Adrenal gland (tissue), 9 donors: ENCODE measurements at regions not wholly inside any gene's neighbourhood (a gene's known extent, or its start where the extent isn't known, plus 50 kb on each side); places are given as distances from the start of the nearest gene placed in this dataset.

Experiments
- DNase-seq, 7 donors: peaks; one replicate each; pipeline ENCODE4 v3.0.0-alpha.2; 2019 to 2020
- H3K27ac ChIP-seq, 5 donors: fragments of 200-600 bp; sonication (generic) in 4 of 5; 1 replicate in 3 of 5; 2 replicates in 2 of 5; pipeline versions ENCODE4 v1.5.1 to v1.8.0; 2016 to 2020; ENCODE audit warnings: mild to moderate bottlenecking in 1 of 5
- H3K27me3 ChIP-seq: fragments of 200-600 bp; 2 replicates; pipeline ENCODE4 v1.8.0; 2021
- H3K36me3 ChIP-seq, 2 donors: fragments of 200-600 bp; replicated peaks in 1 of 2; 1 replicate in 1 of 2; 2 replicates in 1 of 2; pipeline versions ENCODE4 v1.5.1 to v1.8.0; 2018 to 2022
- H3K4me1 ChIP-seq, 2 donors: fragments of 200-600 bp; replicated peaks in 1 of 2; 1 replicate in 1 of 2; 2 replicates in 1 of 2; pipeline versions ENCODE4 v1.5.1 to v1.8.0; 2018 to 2021
- H3K4me3 ChIP-seq, 4 donors: fragments of 200-600 bp; sonication (generic) in 3 of 4; one replicate each; pipeline ENCODE4 v1.5.1; 2016 to 2018
- H3K9me3 ChIP-seq, 3 donors: fragments of 200-600 bp; sonication (generic) in 1 of 3; replicated peaks in 1 of 3; 1 replicate in 2 of 3; 2 replicates in 1 of 3; pipeline versions ENCODE4 v1.5.1 to v1.8.0; 2016 to 2021
- CTCF ChIP-seq, 6 experiments: fragments of 450-650 bp in 4 of 6; fragments of 200-600 bp in 2 of 6; sonication (generic) in 1 of 6; IDR thresholded peaks; 1 replicate in 5 of 6; 2 replicates in 1 of 6; pipeline versions ENCODE4 v1.5.1 to v1.8.0; 2016 to 2021; ENCODE audit warnings: antibody characterized with exemption in 6 of 6, mild to moderate bottlenecking in 2 of 6, moderate library complexity in 1 of 6
- POLR2A ChIP-seq, 2 donors: fragments of 450-650 bp; IDR thresholded peaks; one replicate each; pipeline ENCODE4 v1.6.1; 2017; ENCODE audit warnings: antibody characterized with exemption in 2 of 2, mild to moderate bottlenecking in 2 of 2, moderate library complexity in 1 of 2
- WGBS, 4 donors: extraction: QIAGEN DNeasy Blood & Tissue Kit in 2 of 4; methylation state at CpG; one replicate each; pipeline versions ENCODE4 v1.1.5 to v1.1.7; 2013 to 2017; 5-methylcytosine and 5-hydroxymethylcytosine counted together
- intact Hi-C, 2 donors: fragments of 100-400 bp; cut with DNase I; formaldehyde crosslinking; loops; one replicate each; pipeline versions ENCODE4 v1.14.1 to v1.15.0; 2022 to 2023
- donor health status: healthy with polysubstance abuse.
- donor health status: Bipolar disorder and iron deficiency.
- donor health status: DM: yes; HTN: yes; CAD: no.
- donor health status: DM: no; HTN: no; CAD: no.
- donor health status: DM: no; HTN: no; CAD: no.

GRCh38 chr10:130745821-130746220 is 565.7 kb downstream of the TCERG1L start:
- peak in 1 of 7 donors; percentile 17 for DNase-seq
- H3K4me3 ChIP-seq, result no peak overlapping the region

GRCh38 chr10:130746311-130746710 is 565.2 kb downstream of the TCERG1L start:
- Histone ChIP-seq H3K27me3 (no peaks in the 10 kb centered on the region), H3K27ac (no peak overlapping the region), H3K9me3 (no peaks in the 10 kb centered on the region), H3K36me3 (no peaks in the 10 kb centered on the region), H3K4me1 (no peaks in the 10 kb centered on the region), H3K4me3 (no peak overlapping the region)
- DNase-seq, result no peak
- WGBS, 4 donors, result 69 to 90% (median 77%) methylated on average over 2 to 5 of the region's 5 CpGs
- intact Hi-C loops, result no loop called here
- TF ChIP-seq POLR2A (IDR thresholded peaks at IDR 0.05) (no peak), CTCF (IDR thresholded peaks at IDR 0.05) (no peak)

More at GRCh38 chr10:130745821-130746220, 565.7 kb downstream of the TCERG1L start:
- intact Hi-C loops, result no loop called here
- WGBS, 4 donors, result 67 to 76% (median 68%) methylated on average over 6 to 7 of the region's 7 CpGs
- Histone ChIP-seq H3K4me1 (no peaks in the 10 kb centered on the region), H3K27me3 (no peaks in the 10 kb centered on the region), H3K9me3 (no peaks in the 10 kb centered on the region), H3K27ac (no peak overlapping the region), H3K36me3 (no peaks in the 10 kb centered on the region)
- TF ChIP-seq CTCF (IDR thresholded peaks at IDR 0.05), result no peak
- TF ChIP-seq POLR2A (IDR thresholded peaks at IDR 0.05), result no peak

GRCh38 chr10:130747356-130747755 is 564.2 kb downstream of the TCERG1L start:
- H3K9me3 ChIP-seq, result no peaks in the 10 kb centered on the region
- TF ChIP-seq POLR2A (IDR thresholded peaks at IDR 0.05), result no peak
- TF ChIP-seq CTCF (IDR thresholded peaks at IDR 0.05), result no peak
- no peaks in the 10 kb centered on the region for H3K36me3 ChIP-seq
- 66 to 75% (median 72%) methylated on average over 11 of the region's 11 CpGs for WGBS, 4 donors
- intact Hi-C loops, result no loop called here
- H3K27ac ChIP-seq, result no peak overlapping the region
- H3K4me3 ChIP-seq, result no peak overlapping the region
- no peaks in the 10 kb centered on the region for H3K27me3 ChIP-seq
- no peaks in the 10 kb centered on the region for H3K4me1 ChIP-seq
- DNase-seq, result peak in 5 of 7 donors; percentile 5 to 49 (median 10)

GRCh38 chr10:130747946-130748345 is 563.6 kb downstream of the TCERG1L start:
- TF ChIP-seq POLR2A (IDR thresholded peaks at IDR 0.05) (no peak), CTCF (IDR thresholded peaks at IDR 0.05) (no peak)
- Histone ChIP-seq H3K36me3 (no peaks in the 10 kb centered on the region), H3K4me3 (no peak overlapping the region), H3K4me1 (no peaks in the 10 kb centered on the region), H3K27ac (no peak overlapping the region), H3K27me3 (no peaks in the 10 kb centered on the region), H3K9me3 (no peaks in the 10 kb centered on the region)
- intact Hi-C loops, result no loop called here
- WGBS, 4 donors, result 85 to 95% (median 86%) methylated on average over 13 of the region's 13 CpGs
- DNase-seq, result peak in 1 of 7 donors; percentile 5
